D721Med (cell line): ENCODE measurements at regions not wholly inside any gene's neighbourhood (a gene's known extent, or its start where the extent isn't known, plus 50 kb on each side); places are given as distances from the start of the nearest gene placed in this dataset.

Experiments
- DNase-seq: peaks from one replicate; pipeline ENCODE4 v3.0.0; 2011; ENCODE audit warnings: low spot score; ENCODE audit not compliant: insufficient read length
- FAIRE-seq: peaks from 2 replicates; lab custom pipeline; 2011; peaks lifted over from hg19 to GRCh38; lab: Jason Lieb, UNC
- TF ChIP-seq, protein P1 (sequence below): IDR thresholded peaks from 2 replicates; pipeline ENCODE4 v1.5.1; 2012; ENCODE audit warnings: mild to moderate bottlenecking, control low read depth; ENCODE audit not compliant: insufficient read depth; ENCODE audit errors: missing control alignments

DNA sequence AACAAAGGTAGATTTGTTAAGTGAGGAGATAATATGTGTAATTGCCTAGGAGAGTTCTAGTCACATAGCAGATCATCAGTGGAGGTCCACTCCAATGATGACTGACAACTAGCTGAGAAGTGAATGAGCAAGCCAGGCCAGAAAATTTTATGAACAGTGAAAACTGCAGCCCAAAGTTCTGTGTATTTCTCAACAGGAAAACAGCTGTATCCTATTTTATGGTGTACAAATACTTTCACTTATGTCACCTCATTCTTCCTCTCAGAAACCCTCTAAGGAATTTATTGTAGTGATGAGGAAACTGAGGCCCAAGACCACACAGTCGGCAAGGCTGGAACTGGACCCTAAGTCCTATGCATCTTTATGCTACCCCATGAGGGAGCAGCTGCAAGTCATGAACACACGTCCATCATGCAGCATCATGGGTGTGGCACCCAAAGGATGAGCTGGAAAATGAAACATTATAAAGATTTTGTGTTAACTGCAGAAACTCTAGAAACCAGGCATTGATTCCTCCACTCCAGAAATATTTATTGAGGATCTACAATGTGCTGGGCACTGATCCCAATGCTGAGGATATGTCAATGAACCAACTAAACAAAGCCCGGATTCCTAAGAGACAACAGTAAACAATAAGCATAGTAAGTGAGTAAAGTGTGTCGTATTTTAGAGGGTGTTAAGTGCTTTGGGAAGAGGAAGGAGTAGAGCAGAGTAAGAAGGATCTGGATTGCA is 99.5 kb upstream of the DUSP10 start:
- FAIRE-seq = no peak
- DNase-seq = no peak
- TF ChIP-seq, protein P1, sequence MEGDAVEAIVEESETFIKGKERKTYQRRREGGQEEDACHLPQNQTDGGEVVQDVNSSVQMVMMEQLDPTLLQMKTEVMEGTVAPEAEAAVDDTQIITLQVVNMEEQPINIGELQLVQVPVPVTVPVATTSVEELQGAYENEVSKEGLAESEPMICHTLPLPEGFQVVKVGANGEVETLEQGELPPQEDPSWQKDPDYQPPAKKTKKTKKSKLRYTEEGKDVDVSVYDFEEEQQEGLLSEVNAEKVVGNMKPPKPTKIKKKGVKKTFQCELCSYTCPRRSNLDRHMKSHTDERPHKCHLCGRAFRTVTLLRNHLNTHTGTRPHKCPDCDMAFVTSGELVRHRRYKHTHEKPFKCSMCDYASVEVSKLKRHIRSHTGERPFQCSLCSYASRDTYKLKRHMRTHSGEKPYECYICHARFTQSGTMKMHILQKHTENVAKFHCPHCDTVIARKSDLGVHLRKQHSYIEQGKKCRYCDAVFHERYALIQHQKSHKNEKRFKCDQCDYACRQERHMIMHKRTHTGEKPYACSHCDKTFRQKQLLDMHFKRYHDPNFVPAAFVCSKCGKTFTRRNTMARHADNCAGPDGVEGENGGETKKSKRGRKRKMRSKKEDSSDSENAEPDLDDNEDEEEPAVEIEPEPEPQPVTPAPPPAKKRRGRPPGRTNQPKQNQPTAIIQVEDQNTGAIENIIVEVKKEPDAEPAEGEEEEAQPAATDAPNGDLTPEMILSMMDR = no peak

DNA sequence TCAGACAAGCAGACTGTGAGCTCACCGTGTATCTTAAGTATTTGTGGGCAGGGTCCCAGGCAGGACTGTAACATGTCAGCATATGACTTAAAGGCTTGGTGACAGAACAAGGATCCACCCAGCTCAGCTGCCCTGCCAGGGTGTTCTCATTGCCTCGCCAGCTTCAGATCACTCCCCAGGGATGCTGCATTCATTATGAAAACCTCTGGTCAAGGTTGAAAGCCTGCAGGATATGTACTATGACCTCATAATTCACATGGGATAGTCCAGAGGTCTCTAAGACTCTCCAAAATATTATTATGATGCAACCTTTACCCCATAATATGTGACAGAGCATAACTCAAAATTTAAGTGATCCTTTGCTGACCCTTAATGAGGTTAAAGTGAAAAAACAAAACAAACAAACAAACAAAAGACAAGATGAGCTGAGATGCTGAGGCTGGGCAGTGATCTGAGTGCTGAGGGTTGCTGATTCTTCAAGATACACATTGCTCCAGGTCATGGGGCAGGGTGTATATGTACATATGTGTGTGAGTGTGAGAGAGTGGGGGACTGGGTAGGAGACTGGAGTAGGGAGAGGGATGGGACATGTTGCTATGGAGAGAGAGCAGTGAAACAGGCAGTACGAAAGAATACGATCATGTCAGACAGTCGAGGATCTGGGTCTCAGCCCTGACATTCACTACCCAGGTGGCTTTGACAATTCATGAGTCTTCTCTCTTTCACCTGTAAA is 98.8 kb upstream of the DUSP10 start:
- no peak for FAIRE-seq
- DNase-seq = no peak
- TF ChIP-seq, protein P1 = no peak

DNA sequence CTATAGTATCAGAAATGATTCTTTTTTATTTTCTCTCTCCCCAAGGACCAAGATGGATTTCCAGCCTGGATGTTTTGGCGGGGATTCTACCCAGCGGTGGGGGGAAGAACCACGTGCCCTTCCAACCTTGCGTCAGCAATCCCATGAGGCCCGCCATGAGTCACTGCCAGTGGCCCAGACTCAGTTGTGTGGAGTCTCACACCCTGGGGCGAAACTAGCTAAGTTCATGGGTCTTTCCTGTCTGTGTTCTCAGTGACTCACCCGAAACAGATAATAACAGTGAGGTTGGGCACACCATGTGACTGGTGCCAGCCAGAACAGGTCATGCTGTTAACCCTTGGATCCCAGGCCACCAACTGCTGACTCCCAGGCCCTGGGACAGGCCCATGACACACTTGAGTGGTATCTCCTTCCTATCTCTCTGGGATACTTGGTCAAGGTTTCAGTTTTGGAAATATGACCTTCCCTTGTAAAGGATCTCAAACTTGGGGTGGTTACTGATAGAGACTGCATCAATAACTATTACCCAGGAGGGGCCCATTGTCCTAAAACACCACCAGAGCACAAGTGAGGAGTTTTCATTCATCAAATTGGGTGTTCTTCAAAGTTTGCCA is 98.0 kb upstream of the DUSP10 start:
- TF ChIP-seq, protein P1 = no peak
- DNase-seq (no peak), FAIRE-seq (no peak)

DNA sequence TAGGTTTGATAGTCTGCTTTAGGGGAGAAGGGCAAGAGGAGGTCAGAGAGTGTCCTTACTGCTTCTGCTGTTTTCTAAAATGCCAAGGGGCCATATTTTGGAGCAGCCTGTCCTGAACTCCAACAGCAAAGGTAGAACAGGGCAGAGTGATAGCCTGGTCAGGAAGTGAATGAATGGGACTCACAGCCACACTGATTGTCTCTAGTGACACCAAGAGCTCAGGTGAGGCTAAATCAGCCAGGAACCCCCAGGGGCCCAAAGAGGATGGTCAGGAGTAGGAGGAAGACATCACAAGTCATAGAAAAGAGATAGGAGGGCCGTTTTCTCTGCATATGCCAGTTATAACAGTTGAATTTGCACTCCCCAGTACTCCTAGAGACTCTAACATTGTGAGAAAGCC is 97.4 kb upstream of the DUSP10 start:
- TF ChIP-seq, protein P1 = no peak
- FAIRE-seq (no peak), DNase-seq (no peak)

DNA sequence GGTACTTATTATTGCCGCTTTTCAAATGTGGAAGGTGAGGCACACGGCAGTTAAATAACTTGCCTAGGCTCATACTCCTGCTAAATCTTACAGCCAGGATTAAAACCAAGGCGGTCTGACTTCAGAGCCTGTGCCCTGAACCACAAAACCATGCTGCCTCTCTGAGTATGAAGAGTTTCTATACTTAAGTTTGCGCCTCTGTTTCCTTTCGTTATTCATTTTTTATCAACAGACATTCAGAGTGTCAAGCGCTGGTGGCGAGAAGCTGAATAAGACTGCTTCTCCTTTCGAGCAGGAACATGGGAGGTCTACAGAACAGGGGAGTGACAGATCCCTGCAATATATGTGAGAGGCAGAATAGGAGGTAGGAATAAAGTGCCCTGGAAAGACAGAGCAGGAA is 96.0 kb upstream of the DUSP10 start:
- DNase-seq (no peak), FAIRE-seq (no peak)
- TF ChIP-seq, protein P1 = no peak

DNA sequence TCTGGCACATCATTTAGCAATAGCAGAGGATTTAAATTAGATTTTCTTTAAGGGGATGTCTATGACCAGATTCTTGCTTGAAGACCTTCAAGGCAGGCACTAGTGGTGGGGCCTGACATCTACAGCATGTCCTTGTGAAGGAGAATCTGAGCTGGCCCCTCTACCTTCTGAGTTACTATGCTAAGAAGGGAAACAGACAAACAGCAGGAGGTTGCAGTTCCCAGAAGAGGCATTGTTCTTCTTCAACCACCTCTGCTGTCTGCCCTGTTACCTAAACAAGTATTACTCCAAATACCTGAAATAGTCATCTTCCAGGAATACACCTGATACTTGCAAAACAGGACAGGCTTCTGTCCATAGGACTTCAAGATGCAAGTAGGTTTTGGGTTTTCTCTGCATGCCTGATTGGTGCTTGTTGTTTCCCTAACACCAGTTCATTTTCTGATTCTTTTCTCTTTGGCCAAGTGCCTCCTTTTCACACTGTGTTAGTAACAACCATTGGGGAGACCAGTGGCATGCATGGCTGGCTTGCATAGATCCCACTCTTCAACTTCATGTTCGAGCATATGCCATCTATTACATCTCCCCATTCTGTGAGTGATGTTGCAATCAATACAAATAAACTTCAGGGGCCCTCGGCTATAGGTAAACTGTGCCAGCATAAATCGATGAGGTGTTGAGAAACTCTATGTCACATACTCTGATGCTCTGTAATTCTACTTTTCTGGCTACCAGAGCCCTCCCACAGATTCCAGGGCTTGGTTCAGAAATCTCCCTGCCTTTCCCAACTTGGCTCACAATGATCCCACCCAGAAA is 93.0 kb upstream of the DUSP10 start:
- no peak for DNase-seq
- FAIRE-seq = no peak
- TF ChIP-seq, protein P1 = no peak
